GM12891 (cell line): ENCODE measurements at regions not wholly inside any gene's neighbourhood (a gene's known extent, or its start where the extent isn't known, plus 50 kb on each side); places are given as distances from the start of the nearest gene placed in this dataset.

ENCODE experiments used
- DNase-seq: peaks from one replicate; pipeline ENCODE4 v3.0.0; 2011; ENCODE audit warnings: low spot score; ENCODE audit not compliant: insufficient read length
- FAIRE-seq: peaks from 2 replicates; lab custom pipeline; 2011; peaks lifted over from hg19 to GRCh38; lab: Jason Lieb, UNC
- PAX5 ChIP-seq: IDR thresholded peaks from 2 replicates; pipeline ENCODE4 v1.6.1; 2011; ENCODE audit warnings: low read length, moderate library complexity, mild to moderate bottlenecking; ENCODE audit not compliant: insufficient read depth, severe bottlenecking
- POLR2A ChIP-seq: IDR thresholded peaks from 2 replicates; pipeline ENCODE4 v1.6.1; 2011; ENCODE audit warnings: low read depth, low read length, control low read depth
- POLR2AphosphoS5 ChIP-seq: IDR thresholded peaks from 2 replicates; pipeline ENCODE4 v1.6.1; 2011; ENCODE audit warnings: low read depth, low read length, control low read depth
- POU2F2 ChIP-seq: IDR thresholded peaks from 2 replicates; pipeline ENCODE4 v1.6.1; 2011; ENCODE audit warnings: low read depth, mild to moderate bottlenecking, control low read depth, low read length, moderate library complexity
- SPI1 ChIP-seq: IDR thresholded peaks from 2 replicates; pipeline ENCODE4 v1.6.1; 2011; ENCODE audit warnings: low read depth, low read length, control low read depth
- TAF1 ChIP-seq: IDR thresholded peaks from 2 replicates; pipeline ENCODE4 v1.6.1; 2011; ENCODE audit warnings: low read depth, low read length, control low read depth

GRCh38 chr3:190762801-190763200 is 99.7 kb downstream of the GMNC start:
- FAIRE-seq (no peak), DNase-seq (no peak)
- TF ChIP-seq PAX5 (no peak), POU2F2 (no peak)

DNA sequence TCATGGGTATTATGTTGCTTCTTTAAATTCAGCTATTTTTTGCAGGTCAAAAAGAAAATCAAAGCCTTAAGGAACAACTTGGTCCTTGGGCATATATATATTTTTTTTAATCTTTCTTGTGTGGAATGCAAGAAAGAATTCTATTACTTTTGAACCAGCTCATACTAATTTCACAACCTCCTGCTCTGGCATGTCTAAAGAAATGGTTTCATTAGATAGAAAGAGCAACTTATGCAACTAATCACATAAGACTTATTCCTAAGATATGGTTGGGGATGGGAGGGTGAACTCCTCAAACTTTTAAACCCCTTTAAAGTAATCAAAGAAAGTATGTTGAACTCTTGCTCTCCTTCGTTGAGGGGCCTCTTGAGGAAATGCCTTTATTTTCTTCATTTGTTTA is 114.9 kb downstream of the GMNC start:
- no peak for FAIRE-seq

GRCh38 chr3:190746986-190747385 is 115.5 kb downstream of the GMNC start:
- DNase-seq (no peak), FAIRE-seq (no peak)
- TF ChIP-seq SPI1 (no peak), TAF1 (no peak), POLR2A (no peak), PAX5 (no peak)

More for the DNA sequence above, 114.9 kb downstream of the GMNC start:
- no peak for DNase-seq
- TF ChIP-seq POLR2A (no peak), POU2F2 (no peak), POLR2AphosphoS5 (no peak), TAF1 (no peak), PAX5 (no peak), SPI1 (no peak)

DNA sequence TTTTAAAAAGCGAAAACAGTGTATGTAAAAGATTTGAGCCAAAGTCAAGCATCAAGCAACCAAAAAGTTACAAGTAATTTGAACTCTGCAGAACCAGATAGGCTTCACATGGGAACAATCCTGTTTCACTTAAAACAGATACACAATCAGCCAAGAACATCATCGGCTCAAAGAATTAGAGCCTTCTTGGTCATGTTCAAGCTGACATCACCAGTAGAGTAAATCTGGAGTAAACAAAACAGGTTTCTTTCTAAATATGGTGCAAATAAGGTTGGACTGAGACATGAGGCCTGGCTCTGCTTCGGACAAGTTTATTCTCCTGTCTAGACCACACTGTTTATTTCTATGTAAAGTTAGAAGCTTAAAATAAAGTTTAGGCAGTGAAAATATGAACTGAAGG is 116.0 kb downstream of the GMNC start:
- no peak for FAIRE-seq
- no peak for DNase-seq
- TF ChIP-seq POLR2AphosphoS5 (no peak), PAX5 (no peak), SPI1 (no peak), POU2F2 (no peak), POLR2A (no peak), TAF1 (no peak)

DNA sequence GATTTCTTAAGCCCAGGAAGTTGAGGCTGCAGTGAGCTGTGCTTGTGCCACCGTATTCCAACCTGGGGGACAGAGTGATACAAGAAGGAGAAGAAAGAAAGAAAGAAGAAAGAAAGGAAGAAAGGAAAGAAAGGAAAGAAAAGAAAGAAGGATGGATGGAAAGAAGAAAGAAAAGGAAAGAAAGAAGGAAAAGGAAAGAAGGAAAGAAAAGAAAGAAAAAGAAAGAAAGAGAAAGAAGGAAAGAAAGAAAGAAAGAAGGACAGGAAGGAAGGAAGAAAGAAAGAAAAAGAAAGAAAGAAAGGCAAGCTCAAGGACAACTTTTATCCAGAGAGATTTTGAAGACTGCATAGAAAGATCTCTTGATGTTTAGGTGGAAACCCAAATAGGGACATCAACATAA is 120.7 kb downstream of the GMNC start:
- no peak for DNase-seq
- no peak for FAIRE-seq
- TF ChIP-seq POLR2A (no peak), POU2F2 (no peak), SPI1 (no peak), PAX5 (no peak), POLR2AphosphoS5 (no peak), TAF1 (no peak)

DNA sequence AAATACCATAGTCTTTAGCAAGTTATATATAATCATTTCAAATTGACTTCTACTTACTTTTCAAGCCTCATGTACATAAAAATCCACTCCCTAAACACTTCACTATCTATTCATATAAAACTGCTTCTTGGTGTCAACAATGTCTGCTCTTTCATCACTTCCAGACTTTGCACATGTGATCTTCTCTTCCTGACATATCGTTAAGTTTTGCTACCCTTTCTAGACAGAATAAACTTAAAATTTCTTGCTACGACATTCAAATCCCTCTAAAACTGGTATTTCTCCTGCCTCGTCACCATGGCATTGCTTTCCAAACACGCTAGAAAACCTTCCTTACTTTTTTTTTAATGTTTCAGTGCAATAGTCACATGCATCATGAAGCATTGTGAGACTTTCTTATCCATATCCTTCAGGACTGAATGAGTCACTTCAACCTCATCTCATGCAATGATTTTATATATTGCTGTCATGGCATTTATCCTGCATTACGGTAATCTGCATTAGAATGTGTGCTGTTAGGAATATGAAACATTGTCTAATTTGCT is 122.8 kb downstream of the GMNC start:
- TF ChIP-seq SPI1 (no peak), POLR2A (no peak), TAF1 (no peak), POLR2AphosphoS5 (no peak)
- FAIRE-seq (no peak), DNase-seq (no peak)

DNA sequence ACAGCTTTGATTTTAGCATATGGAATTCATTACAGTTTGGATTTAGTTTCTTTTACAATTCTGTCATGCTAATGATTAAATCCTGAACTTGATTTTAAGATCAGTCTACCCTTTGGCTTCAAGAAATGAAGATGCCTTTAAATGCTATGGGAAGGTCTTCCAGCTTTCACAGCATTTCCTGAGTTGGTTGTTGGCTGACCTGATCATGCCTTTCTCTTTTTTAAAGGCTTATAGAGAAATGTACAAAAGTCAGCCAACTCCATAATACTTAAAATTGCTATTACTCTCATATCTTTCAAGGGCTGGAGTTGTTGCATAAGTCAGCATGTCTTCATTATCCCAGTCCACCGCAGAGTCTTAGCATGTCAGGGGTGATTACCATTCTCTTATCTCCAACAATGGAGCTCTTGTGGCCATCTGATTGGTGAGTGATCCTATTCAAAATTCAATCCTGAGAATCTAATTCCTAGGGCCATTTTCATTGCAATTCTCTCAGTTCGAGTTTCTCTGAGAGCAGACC is 123.8 kb downstream of the GMNC start:
- DNase-seq (no peak), FAIRE-seq (no peak)
- TF ChIP-seq TAF1 (no peak), POU2F2 (no peak), POLR2AphosphoS5 (no peak), PAX5 (no peak), SPI1 (no peak), POLR2A (no peak)

- no peak for FAIRE-seq
- no peak for DNase-seq
These were observed 125.0 kb downstream of the GMNC start for GRCh38 chr3:190737446-190737845.

GRCh38 chr3:190734490-190734889 is 128.0 kb downstream of the GMNC start:
- DNase-seq, result no peak
- no peak for FAIRE-seq
- no peak for TF ChIP-seq POU2F2

More at GRCh38 chr3:190737446-190737845, 125.0 kb downstream of the GMNC start:
- TF ChIP-seq POU2F2 (no peak), PAX5 (no peak), POLR2A (no peak), SPI1 (no peak), TAF1 (no peak), POLR2AphosphoS5 (no peak)

- FAIRE-seq (no peak), DNase-seq (no peak)
- no peak for TF ChIP-seq PAX5
- TF ChIP-seq POLR2AphosphoS5, result no peak
- TF ChIP-seq SPI1, result no peak
- no peak for TF ChIP-seq TAF1
- no peak for TF ChIP-seq POU2F2
- TF ChIP-seq POLR2A, result no peak
These were observed 128.8 kb downstream of the GMNC start for GRCh38 chr3:190733591-190734146.
